ENCODE measurements at regions not wholly inside any gene's neighbourhood (a gene's known extent, or its start where the extent isn't known, plus 50 kb on each side); places are given as distances from the start of the nearest gene placed in this dataset.

- no peak for DNase-seq
These were observed 724.6 kb upstream of the TMEM132C start for GRCh38 chr12:127542391-127542790.

- DNase-seq, result no peak
These were observed 724.0 kb upstream of the TMEM132C start for GRCh38 chr12:127542931-127543330.

GRCh38 chr12:127546721-127547505 is 720.1 kb upstream of the TMEM132C start:
- DNase-seq, result no peak

- no peak for DNase-seq
These were observed 718.8 kb upstream of the TMEM132C start for GRCh38 chr12:127548123-127548553.

- DNase-seq, result no peak
These were observed 716.7 kb upstream of the TMEM132C start for GRCh38 chr12:127550271-127550670.

- no peak for DNase-seq
These were observed 714.1 kb upstream of the TMEM132C start for GRCh38 chr12:127552838-127553237.

- no peak for DNase-seq
These were observed 711.9 kb upstream of the TMEM132C start for GRCh38 chr12:127555071-127555470.

- no peak for DNase-seq
These were observed 710.6 kb upstream of the TMEM132C start for GRCh38 chr12:127556231-127556886.

- DNase-seq, result no peak
These were observed 708.6 kb upstream of the TMEM132C start for GRCh38 chr12:127558361-127558760.

GRCh38 chr12:127559349-127560040 is 707.5 kb upstream of the TMEM132C start:
- DNase-seq, result peak; percentile 61 to 70

GRCh38 chr12:127560041-127560478 is 706.9 kb upstream of the TMEM132C start:
- DNase-seq, result no peak

GRCh38 chr12:127562816-127563215 is 704.2 kb upstream of the TMEM132C start:
- no peak for DNase-seq

GRCh38 chr12:127565241-127565640 is 701.7 kb upstream of the TMEM132C start:
- no peak for DNase-seq

GRCh38 chr12:127567531-127567930 is 699.4 kb upstream of the TMEM132C start:
- no peak for DNase-seq

GRCh38 chr12:127570387-127570786 is 696.6 kb upstream of the TMEM132C start:
- no peak for DNase-seq

- no peak for DNase-seq
These were observed 696.1 kb upstream of the TMEM132C start for GRCh38 chr12:127570793-127571360.

GRCh38 chr12:127571578-127571977 is 695.4 kb upstream of the TMEM132C start:
- no peak for DNase-seq

GRCh38 chr12:127579446-127579845 is 687.5 kb upstream of the TMEM132C start:
- no peak for DNase-seq

- DNase-seq, result no peak
These were observed 684.9 kb upstream of the TMEM132C start for GRCh38 chr12:127582074-127582473.

GRCh38 chr12:127583041-127583440 is 683.9 kb upstream of the TMEM132C start:
- no peak for DNase-seq

GRCh38 chr12:127588249-127588648 is 678.7 kb upstream of the TMEM132C start:
- no peak for DNase-seq

- DNase-seq, result no peak
These were observed 677.4 kb upstream of the TMEM132C start for GRCh38 chr12:127589541-127589940.

GRCh38 chr12:127590868-127591267 is 676.1 kb upstream of the TMEM132C start:
- no peak for DNase-seq

All from stimulated activated CD4-positive, alpha-beta T cell treated with anti-CD3 and anti-CD28 coated beads, Interleukin-2, amount 100 ng/mL, for 24 hours (primary cell).